Stimulated activated CD8-positive, alpha-beta memory T cell treated with anti-CD3 and anti-CD28 coated beads, Interleukin-4, amount 100 ng/mL, for 48 hours (primary cell): ENCODE measurements at regions not wholly inside any gene's neighbourhood (a gene's known extent, or its start where the extent isn't known, plus 50 kb on each side); places are given as distances from the start of the nearest gene placed in this dataset.

Source experiments
- DNase-seq: peaks from one replicate; pipeline ENCODE4 v3.0.0-alpha.2; 2020

DNA sequence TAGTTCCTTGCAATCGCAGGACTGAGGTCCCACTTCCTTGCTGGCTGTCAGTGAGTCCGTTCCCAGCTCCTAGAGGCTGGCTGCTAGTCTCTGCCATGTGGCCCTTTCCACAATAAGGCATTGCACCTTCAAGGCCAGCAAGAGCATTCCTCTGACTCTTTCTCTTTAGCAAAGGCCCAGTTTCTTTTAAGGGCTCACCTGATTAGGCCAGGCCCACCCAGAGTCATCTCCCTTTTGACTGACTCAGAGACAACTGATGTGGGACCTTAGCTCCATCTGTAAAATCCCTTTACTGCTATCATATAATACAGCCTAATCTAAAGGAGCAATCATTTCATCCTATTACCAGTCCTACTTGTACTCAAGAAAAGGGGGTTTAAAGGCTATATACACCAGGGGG lies 278.2 kb downstream of the SLC4A3 start:
- no peak for DNase-seq

DNA sequence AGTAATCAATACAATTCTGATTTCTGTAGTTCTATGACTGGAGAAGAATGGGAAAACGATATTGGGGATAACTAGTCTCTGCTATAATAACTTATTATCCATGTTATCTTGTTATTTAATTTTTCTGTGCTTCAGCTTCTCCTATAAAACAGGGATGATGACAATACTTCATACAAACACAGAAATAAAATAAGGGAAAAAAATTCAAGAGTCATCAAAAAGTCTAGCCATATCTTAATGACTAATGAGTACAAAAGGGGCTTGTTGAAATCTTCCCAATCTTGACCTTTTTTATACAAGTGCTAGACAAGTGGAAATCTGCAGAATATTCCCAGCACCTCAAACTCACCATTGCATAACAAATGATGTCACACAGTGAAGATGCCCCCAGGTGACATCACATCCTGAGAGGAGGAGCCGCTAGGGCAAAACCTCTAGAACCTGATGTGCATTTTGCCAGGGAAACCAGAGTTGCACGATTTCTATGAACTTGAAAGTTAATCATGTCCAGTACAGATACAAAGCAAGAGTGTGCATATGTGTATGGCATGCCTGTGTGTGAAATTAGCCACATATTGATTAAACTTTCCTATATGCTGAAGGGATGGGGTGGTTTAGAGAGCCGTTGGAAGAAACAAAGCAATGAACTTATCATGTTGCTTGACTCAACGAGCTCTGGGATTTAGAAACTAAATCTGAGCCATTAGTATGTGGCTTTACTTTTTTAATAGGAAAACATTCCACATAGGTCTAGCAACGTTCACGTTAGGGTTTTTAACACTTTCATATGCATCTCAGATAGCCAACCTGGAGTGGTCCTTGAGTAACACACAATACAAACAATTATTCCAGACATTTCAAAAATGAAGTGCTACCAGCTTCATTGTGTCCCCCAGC lies 278.9 kb downstream of the SLC4A3 start:
- DNase-seq, result no peak

- DNase-seq, result no peak
Observed at GRCh38 chr2:219907011-219907365, 279.6 kb downstream of the SLC4A3 start.

- DNase-seq, result no peak
Observed at GRCh38 chr2:219908538-219908937, 281.1 kb downstream of the SLC4A3 start.

GRCh38 chr2:219911541-219911940 lies 284.1 kb downstream of the SLC4A3 start:
- DNase-seq, result no peak

DNA sequence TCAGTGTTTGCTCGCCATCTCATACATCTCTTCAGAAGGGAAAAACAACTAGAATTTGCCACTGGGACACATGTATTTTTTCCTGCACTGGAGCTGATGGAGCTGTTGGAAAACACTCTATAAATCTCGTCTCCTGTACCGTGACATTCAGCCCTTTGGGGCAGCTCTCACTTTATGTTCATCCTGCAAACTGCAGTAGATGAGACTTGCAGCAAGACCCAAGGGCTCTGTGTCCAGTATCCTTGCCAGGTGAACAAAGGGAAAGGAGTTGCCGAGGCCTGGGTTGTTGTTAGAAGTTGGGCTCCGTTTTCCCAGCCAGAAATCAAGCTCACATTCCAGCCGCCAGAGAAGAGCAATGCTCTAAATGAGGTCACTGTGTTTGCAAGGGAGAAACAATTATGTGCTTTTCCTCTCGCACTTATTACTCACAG lies 285.1 kb downstream of the SLC4A3 start:
- DNase-seq, result no peak

- no peak for DNase-seq
Observed at GRCh38 chr2:219914577-219914976, 287.1 kb downstream of the SLC4A3 start.

GRCh38 chr2:219916281-219916680 lies 288.9 kb downstream of the SLC4A3 start:
- DNase-seq, result no peak

DNA sequence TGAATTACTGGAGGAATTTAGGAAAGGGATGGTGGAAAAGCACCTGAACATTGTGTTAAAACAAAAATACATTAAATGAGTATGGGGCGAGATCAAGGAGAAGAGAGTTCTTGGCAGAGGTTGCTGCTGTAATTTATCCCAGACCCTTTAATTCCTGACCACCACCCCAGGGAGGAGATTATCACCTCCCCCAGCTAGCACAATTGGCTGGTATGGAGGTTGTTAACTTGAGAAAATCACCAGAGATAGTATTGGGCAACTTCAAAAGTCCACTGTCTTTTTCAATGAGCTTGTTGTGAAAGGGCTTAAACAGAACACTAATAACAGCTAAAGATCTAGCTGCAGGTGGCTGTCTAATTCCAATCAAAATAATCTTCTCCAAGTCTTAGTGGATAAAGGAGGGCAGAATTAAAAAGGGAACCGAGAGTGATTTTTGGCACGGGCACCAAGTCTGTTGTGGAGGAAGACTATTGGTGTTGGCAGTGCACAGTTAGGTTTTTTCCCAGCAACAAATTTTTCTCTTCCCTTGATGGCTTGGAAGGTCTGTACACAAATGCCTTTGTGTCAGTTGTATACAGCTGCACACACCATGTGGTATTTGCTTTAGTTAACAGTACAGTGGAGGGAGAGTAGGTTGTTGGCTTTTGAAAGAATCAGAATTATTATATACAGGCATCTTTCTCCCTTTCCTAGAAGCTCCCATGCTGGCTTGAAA lies 289.5 kb downstream of the SLC4A3 start:
- DNase-seq, result no peak

DNA sequence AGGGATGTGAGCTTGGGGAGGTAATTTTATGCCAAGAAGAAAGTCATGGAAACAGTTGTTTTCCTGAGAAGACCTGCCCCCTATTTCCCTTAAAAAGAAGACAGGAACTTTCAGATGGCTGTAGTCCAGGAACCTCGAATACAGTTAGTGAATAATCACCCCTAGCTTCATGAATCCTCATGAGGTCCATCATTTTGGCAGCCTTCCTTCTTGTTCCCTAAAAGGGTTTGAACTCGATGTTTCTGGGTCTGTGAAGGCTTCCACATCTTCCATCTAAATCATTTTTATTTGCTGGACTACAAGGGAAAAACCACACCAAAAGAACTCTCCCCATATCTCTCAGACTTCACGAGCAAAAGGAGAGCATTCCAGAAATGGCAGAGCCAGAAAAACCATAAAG lies 290.8 kb downstream of the SLC4A3 start:
- DNase-seq, result no peak

- DNase-seq, result no peak
Observed at GRCh38 chr2:219918944-219919343, 291.5 kb downstream of the SLC4A3 start.

DNA sequence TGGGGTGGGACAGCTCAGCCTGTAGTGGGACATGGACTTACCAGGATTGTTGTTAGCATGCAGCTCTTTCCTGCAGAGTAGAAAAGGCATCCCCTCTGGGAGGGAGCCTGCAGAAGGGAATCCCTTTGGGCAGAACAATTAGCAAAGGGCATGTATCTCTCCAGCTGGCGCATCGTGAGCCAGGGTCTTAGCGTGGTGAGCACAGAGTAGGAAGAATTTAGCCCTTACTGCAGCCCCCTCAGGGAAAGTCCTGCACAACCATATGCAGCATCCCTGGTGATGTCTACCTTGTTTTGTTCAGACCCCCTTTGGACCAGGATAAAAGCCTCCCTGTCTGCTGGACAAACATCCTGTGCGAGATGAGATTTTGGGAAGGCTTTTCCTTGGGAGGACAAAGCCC lies 292.1 kb downstream of the SLC4A3 start:
- no peak for DNase-seq

DNA sequence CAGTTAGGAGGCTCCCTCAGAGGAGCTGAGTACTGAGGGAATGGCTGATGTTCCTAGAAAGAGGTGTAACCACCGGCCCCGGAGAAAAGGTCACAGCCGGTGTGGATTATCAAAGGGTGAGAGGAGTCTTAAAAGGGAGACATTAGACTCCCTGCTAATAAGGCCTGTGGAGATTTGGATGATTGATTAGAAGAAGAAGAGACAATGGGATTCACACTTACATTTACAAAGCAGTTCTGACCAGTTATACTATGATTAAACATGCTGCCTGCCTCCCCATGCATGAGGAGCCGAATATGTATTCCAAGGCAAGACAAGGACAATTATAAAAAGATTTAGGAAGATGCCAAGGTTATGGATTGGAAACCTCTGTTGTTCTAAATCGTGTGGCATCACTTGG lies 302.4 kb downstream of the SLC4A3 start:
- no peak for DNase-seq

DNA sequence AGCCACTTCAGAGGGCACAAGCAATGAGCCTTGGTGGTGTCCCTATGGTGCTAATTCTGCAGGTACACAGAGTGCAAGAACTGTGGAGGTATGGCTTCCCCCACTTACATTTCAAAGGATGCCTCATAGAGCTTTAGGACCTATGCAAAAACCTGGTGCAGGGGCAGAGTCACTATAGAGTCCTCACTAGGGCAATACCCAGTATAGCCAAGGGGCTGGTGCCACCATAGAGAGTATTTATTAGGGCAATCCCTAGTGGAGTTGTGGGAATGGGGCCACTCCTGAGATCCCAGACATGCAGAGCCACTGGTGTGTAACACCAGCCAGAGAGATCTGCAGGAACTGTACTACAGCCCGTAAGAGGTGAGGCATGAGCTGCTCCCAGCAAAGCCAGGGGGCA lies 312.2 kb downstream of the SLC4A3 start:
- DNase-seq, result no peak

DNA sequence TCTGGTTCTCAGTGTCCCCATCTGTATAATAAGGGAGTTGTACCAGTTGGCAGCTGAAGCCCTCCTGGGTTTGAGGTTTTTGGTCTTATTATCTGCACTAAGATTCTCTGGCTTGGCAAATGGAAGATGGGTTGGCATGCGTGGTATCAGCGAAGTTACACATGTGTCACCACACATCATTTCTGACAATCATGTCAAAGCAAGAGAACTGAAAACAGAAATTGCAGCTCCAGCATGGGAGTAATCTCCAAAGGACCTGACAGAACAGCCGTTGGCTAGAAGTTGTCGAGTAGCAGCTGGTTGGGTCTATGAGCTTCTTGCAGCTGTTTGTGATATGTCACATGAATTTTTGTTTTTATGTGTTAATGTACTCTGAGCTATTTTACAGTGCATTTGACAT lies 317.4 kb downstream of the SLC4A3 start:
- DNase-seq, result no peak

GRCh38 chr2:219946021-219946420 lies 318.6 kb downstream of the SLC4A3 start:
- DNase-seq, result no peak

- DNase-seq, result no peak
Observed at GRCh38 chr2:219946529-219946928, 319.1 kb downstream of the SLC4A3 start.

- no peak for DNase-seq
Observed at GRCh38 chr2:219947575-219947974, 320.1 kb downstream of the SLC4A3 start.

DNA sequence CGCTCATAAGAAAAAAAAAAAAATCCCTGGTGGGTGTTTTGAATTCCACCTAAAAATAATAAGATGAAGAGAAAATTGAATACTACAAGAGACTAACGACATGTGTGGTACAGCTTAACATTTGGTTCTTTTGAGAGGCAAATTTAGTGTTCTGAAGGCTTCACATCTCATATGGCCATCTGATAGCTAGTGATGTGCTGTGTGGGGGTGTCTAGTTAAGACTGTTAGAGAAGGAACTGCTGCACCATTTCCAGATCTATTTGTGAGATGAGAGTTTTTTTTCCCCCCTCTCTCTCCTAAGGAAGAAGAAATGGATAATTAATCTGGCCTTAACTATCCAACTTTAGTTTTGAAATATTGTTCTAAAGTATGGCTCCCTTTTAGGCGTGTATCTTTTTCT lies 321.6 kb downstream of the SLC4A3 start:
- no peak for DNase-seq

- DNase-seq, result no peak
Observed at GRCh38 chr2:219951099-219951498, 323.7 kb downstream of the SLC4A3 start.

DNA sequence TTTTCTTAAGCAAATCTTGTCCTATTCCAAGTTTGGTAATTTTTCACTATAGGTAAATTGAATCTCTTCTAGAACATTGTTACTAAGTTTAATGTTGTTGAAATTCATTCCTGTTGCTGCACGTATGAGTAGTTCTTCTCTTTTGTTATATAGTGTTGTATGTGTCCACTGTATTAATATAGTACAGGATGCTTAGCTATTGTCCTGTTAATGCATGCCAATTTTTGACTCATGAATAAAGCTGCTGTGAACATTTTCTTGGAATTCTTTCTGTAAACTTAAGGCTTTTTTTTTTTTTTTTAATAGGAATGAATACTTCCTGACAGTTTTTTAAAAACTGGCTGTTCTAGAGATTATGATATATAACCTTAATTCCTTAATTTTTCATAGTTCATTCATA lies 326.9 kb downstream of the SLC4A3 start:
- no peak for DNase-seq

GRCh38 chr2:219957820-219958219 lies 330.4 kb downstream of the SLC4A3 start:
- no peak for DNase-seq

- no peak for DNase-seq
Observed at GRCh38 chr2:219958941-219959340, 331.5 kb downstream of the SLC4A3 start.

DNA sequence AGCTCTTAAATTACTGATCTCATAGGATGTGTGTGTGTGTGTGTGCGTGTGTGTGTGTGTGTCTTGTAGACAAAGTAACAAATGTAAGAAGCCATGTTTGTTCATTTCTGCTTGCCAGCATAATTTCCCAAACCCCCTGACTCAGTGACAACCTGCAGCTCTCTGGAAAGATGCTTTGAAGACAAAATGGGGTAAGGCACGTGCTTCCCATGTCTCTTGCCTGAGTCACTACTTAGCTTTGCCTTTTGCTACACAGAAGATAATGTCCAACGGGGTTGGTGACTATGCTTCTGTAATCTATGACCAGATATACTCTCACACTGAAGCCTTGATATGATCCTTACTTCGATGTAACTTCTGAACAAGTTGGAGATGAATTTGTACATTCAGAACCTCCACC lies 332.0 kb downstream of the SLC4A3 start:
- no peak for DNase-seq
